ENCODE measurements at regions not wholly inside any gene's neighbourhood (a gene's known extent, or its start where the extent isn't known, plus 50 kb on each side); places are given as distances from the start of the nearest gene placed in this dataset.

DNA sequence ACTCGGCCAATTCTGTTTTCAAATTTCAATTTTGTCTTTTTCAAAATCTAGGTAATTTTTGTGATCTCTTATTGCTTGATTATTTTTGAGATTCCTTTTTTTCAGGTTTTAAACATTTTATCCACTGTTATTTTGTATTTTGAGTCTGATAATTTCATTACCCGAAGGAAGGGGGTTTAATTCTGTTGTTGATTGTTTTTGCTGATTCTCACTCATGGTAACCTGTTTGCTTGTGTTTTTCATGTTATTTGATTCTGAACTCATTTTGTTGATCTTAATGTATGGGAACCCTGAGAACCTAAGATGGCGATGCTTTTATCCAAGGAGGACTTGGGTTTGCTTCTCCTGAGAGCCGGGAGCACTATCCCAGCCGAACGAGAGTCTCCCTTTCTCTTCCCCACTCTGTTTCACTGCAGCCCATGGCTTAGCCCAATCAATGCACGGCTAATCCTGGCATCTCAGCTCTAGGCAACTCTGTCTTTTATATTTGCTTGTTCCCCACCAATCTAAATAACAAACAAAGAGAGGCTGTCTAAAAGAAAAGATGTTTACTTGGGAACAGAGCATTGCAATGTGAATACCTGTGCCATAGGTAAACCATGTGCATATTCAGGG is 73.2 kb upstream of the ZCCHC2 start:
- intact Hi-C loops (cut with micrococcal nuclease), result no loop called here
- H3K27me3 ChIP-seq (ENCODE audit: low read depth), result no peaks in the 10 kb centered on the region
- H3K9me3 ChIP-seq (replicated peaks), result peaks cover 9% of the 10 kb centered on the region
- H3K4me3 ChIP-seq, result no peak overlapping the region
- H3K36me3 ChIP-seq, result no peaks in the 10 kb centered on the region
- no peak for DNase-seq
- peak overlapping the region; percentile 78 for H3K27ac ChIP-seq (replicated peaks)
- TF ChIP-seq CTCF (IDR thresholded peaks at IDR 0.05; ENCODE audit: borderline replicate concordance), result no peak
- peaks cover 22% of the 10 kb centered on the region for H3K4me1 ChIP-seq

- Histone ChIP-seq H3K27me3 (ENCODE audit: low read depth) (no peaks in the 10 kb centered on the region), H3K9me3 (replicated peaks) (peaks cover 9% of the 10 kb centered on the region), H3K4me3 (no peak overlapping the region), H3K36me3 (no peaks in the 10 kb centered on the region), H3K27ac (replicated peaks) (peak overlapping the region; percentile 78), H3K4me1 (peaks cover 22% of the 10 kb centered on the region)
- DNase-seq, result no peak
- TF ChIP-seq CTCF (IDR thresholded peaks at IDR 0.05; ENCODE audit: borderline replicate concordance), result no peak
- intact Hi-C loops (cut with micrococcal nuclease), result no loop called here
Measured at GRCh38 chr18:62450175-62450545, 72.7 kb upstream of the ZCCHC2 start.

- Histone ChIP-seq H3K27me3 (ENCODE audit: low read depth) (no peaks in the 10 kb centered on the region), H3K4me3 (peak overlapping the region; percentile 17), H3K4me1 (peaks cover 22% of the 10 kb centered on the region), H3K9me3 (replicated peaks) (peaks cover 9% of the 10 kb centered on the region), H3K36me3 (no peaks in the 10 kb centered on the region), H3K27ac (replicated peaks) (peak overlapping the region; percentile 78)
- TF ChIP-seq CTCF (IDR thresholded peaks at IDR 0.05; ENCODE audit: borderline replicate concordance), result no peak
- DNase-seq, result peak; percentile 63
- intact Hi-C loops (cut with micrococcal nuclease), result no loop called here
Measured at GRCh38 chr18:62450546-62451410, 72.0 kb upstream of the ZCCHC2 start.

- no peaks in the 10 kb centered on the region for H3K27me3 ChIP-seq (ENCODE audit: low read depth)
- no peak overlapping the region for H3K4me3 ChIP-seq
- intact Hi-C loops (cut with micrococcal nuclease), result no loop called here
- no peak for TF ChIP-seq CTCF (IDR thresholded peaks at IDR 0.05; ENCODE audit: borderline replicate concordance)
- H3K27ac ChIP-seq (replicated peaks), result no peak overlapping the region
- DNase-seq, result no peak
- H3K4me1 ChIP-seq, result peaks cover 22% of the 10 kb centered on the region
- peaks cover 9% of the 10 kb centered on the region for H3K9me3 ChIP-seq (replicated peaks)
- H3K36me3 ChIP-seq, result no peaks in the 10 kb centered on the region
Measured at GRCh38 chr18:62452280-62452831, 70.5 kb upstream of the ZCCHC2 start.

GRCh38 chr18:62453864-62454263 is 69.0 kb upstream of the ZCCHC2 start:
- no peak overlapping the region for H3K27ac ChIP-seq (replicated peaks)
- H3K36me3 ChIP-seq, result no peaks in the 10 kb centered on the region
- no peak overlapping the region for H3K4me3 ChIP-seq
- TF ChIP-seq CTCF (IDR thresholded peaks at IDR 0.05; ENCODE audit: borderline replicate concordance), result no peak
- peaks cover 9% of the 10 kb centered on the region for H3K9me3 ChIP-seq (replicated peaks)
- no peaks in the 10 kb centered on the region for H3K27me3 ChIP-seq (ENCODE audit: low read depth)
- intact Hi-C loops (cut with micrococcal nuclease), result no loop called here
- H3K4me1 ChIP-seq, result peaks cover 29% of the 10 kb centered on the region
- no peak for DNase-seq
